HEK293 (cell line): ENCODE measurements at regions not wholly inside any gene's neighbourhood (a gene's known extent, or its start where the extent isn't known, plus 50 kb on each side); places are given as distances from the start of the nearest gene placed in this dataset.

Source experiments
- CTCF ChIA-PET: fragments of 350-600 bp; formaldehyde crosslinking; extraction: SDS; loops from one replicate; lab custom pipeline; 2021; ENCODE audit warnings: antibody characterized with exemption; lab: Yijun Ruan, JAX
- POLR2A ChIA-PET: fragments of 300-600 bp; formaldehyde crosslinking; extraction: SDS; loops from one replicate; lab custom pipeline; 2020; ENCODE audit warnings: antibody characterized with exemption, inconsistent platforms; lab: Yijun Ruan, JAX
- H3K27ac ChIP-seq: fragments of 200-500 bp; sonication (Bioruptor generic); 2 replicates; pipeline ENCODE4 v1.5.1; 2014; ENCODE audit warnings: low read depth, low read length, control low read depth, inconsistent platforms; ENCODE audit errors: extremely low read depth
- H3K36me3 ChIP-seq, 2 experiments: fragments of 200-500 bp in 1 of 2; sonication (Bioruptor generic) in 1 of 2; 1 replicate in 1 of 2; 2 replicates in 1 of 2; pipeline ENCODE4 v1.5.1; 2014 to 2017; ENCODE audit warnings: inconsistent platforms in 2 of 2, low read length in 2 of 2; ENCODE audit not compliant: control insufficient read depth in 2 of 2, insufficient read depth in 1 of 2
- H3K4me1 ChIP-seq: fragments of 200-500 bp; sonication (Bioruptor generic); 2 replicates; pipeline ENCODE4 v1.5.1; 2014; ENCODE audit warnings: mild to moderate bottlenecking, low read length, inconsistent platforms; ENCODE audit not compliant: control insufficient read depth, insufficient read depth
- H3K4me3 ChIP-seq: 2 replicates; pipeline ENCODE4 v1.5.1; 2011; ENCODE audit warnings: low read depth, mild to moderate bottlenecking, control low read depth, low read length, moderate library complexity
- H3K9me3 ChIP-seq: fragments of 200-500 bp; sonication (Bioruptor generic); 2 replicates; pipeline ENCODE4 v1.5.1; 2014; ENCODE audit warnings: low read depth, low read length, inconsistent platforms; ENCODE audit not compliant: control insufficient read depth, insufficient read depth
- EGR2 ChIP-seq: fragments of 450-650 bp; formaldehyde crosslinking; IDR thresholded peaks from 2 replicates; pipeline ENCODE4 v1.5.1; 2016; ENCODE audit warnings: low read depth, missing biosample characterization, missing genetic modification characterization
- FEZF1 ChIP-seq: fragments of 450-650 bp; formaldehyde crosslinking; IDR thresholded peaks from 2 replicates; pipeline ENCODE4 v1.5.1; 2016; ENCODE audit warnings: missing biosample characterization, missing genetic modification characterization
- GLIS1 ChIP-seq: fragments of 450-650 bp; formaldehyde crosslinking; IDR thresholded peaks from 2 replicates; pipeline ENCODE4 v1.5.1; 2016; ENCODE audit warnings: missing biosample characterization, missing genetic modification characterization
- HOXC10 ChIP-seq: sonication (generic); formaldehyde crosslinking; IDR thresholded peaks from 2 replicates; pipeline ENCODE4 v1.8.1; 2023; ENCODE audit warnings: mild to moderate bottlenecking, missing genetic modification reagents
- KLF17 ChIP-seq: fragments of 450-650 bp; formaldehyde crosslinking; IDR thresholded peaks from 2 replicates; pipeline ENCODE4 v1.5.1; 2016; ENCODE audit warnings: missing biosample characterization, missing genetic modification characterization
- MYNN ChIP-seq: fragments of 450-650 bp; formaldehyde crosslinking; IDR thresholded peaks from 2 replicates; pipeline ENCODE4 v1.5.1; 2016; ENCODE audit warnings: missing biosample characterization, missing genetic modification characterization, borderline replicate concordance
- ZBTB1 ChIP-seq: fragments of 450-650 bp; formaldehyde crosslinking; IDR thresholded peaks from 2 replicates; pipeline ENCODE4 v1.5.1; 2016; ENCODE audit warnings: missing biosample characterization, missing genetic modification characterization
- ZNF10 ChIP-seq: fragments of 450-650 bp; formaldehyde crosslinking; IDR thresholded peaks from 2 replicates; pipeline ENCODE4 v1.5.1; 2017; ENCODE audit warnings: missing biosample characterization, missing genetic modification characterization
- ZNF140 ChIP-seq: fragments of 450-650 bp; formaldehyde crosslinking; IDR thresholded peaks from 2 replicates; pipeline ENCODE4 v1.5.1; 2016; ENCODE audit warnings: missing biosample characterization, missing genetic modification characterization
- ZNF214 ChIP-seq: fragments of 450-650 bp; formaldehyde crosslinking; IDR thresholded peaks from 2 replicates; pipeline ENCODE4 v1.5.1; 2017; ENCODE audit warnings: missing biosample characterization, mild to moderate bottlenecking, missing genetic modification characterization, borderline replicate concordance
- ZNF223 ChIP-seq: fragments of 450-650 bp; formaldehyde crosslinking; IDR thresholded peaks from 2 replicates; pipeline ENCODE4 v1.5.1; 2016; ENCODE audit warnings: missing biosample characterization, missing genetic modification characterization
- ZNF341 ChIP-seq: fragments of 450-650 bp; formaldehyde crosslinking; IDR thresholded peaks from 2 replicates; pipeline ENCODE4; 2016; ENCODE audit warnings: low read depth, missing biosample characterization, missing genetic modification characterization
- ZNF423 ChIP-seq: fragments of 450-650 bp; formaldehyde crosslinking; IDR thresholded peaks from 2 replicates; pipeline ENCODE4 v1.5.1; 2016; ENCODE audit warnings: missing biosample characterization, missing genetic modification characterization
- ZNF473 ChIP-seq: fragments of 450-650 bp; formaldehyde crosslinking; IDR thresholded peaks from 2 replicates; pipeline ENCODE4 v1.5.1; 2017; ENCODE audit warnings: missing biosample characterization, missing genetic modification characterization
- ZNF518A ChIP-seq: fragments of 450-650 bp; formaldehyde crosslinking; conservative IDR thresholded peaks from 2 replicates; pipeline ENCODE4 v1.5.1; 2016; ENCODE audit warnings: low read depth, missing biosample characterization, missing genetic modification characterization
- ZNF837 ChIP-seq: fragments of 450-650 bp; formaldehyde crosslinking; IDR thresholded peaks from 2 replicates; pipeline ENCODE4 v1.5.1; 2016; ENCODE audit warnings: missing biosample characterization, missing genetic modification characterization
- ZSCAN18 ChIP-seq: fragments of 450-650 bp; formaldehyde crosslinking; IDR thresholded peaks from 2 replicates; pipeline ENCODE4 v1.5.1; 2016; ENCODE audit warnings: missing biosample characterization, missing genetic modification characterization
- ZSCAN23 ChIP-seq: fragments of 450-650 bp; formaldehyde crosslinking; IDR thresholded peaks from 2 replicates; pipeline ENCODE4 v1.5.1; 2016; ENCODE audit warnings: missing biosample characterization, missing genetic modification characterization

- no peak overlapping the region for H3K27ac ChIP-seq
- TF ChIP-seq ZNF837 (no peak), EGR2 (tag by site-specific recombination) (no peak), ZNF341 (tag by site-specific recombination) (no peak), ZNF223 (tag by site-specific recombination) (no peak)
- H3K36me3 ChIP-seq = no peaks in the 10 kb centered on the region
- CTCF ChIA-PET = no interaction called here
- no peaks in the 10 kb centered on the region for H3K9me3 ChIP-seq
- H3K4me1 ChIP-seq = no peaks in the 10 kb centered on the region
- POLR2A ChIA-PET = no interaction called here
- H3K4me3 ChIP-seq = no peak overlapping the region
Observed at GRCh38 chr5:15073453-15073852, 201.9 kb upstream of the ANKH start.

- Histone ChIP-seq H3K27ac (no peak overlapping the region), H3K9me3 (no peaks in the 10 kb centered on the region), H3K4me3 (no peak overlapping the region), H3K4me1 (no peaks in the 10 kb centered on the region), H3K36me3 (no peaks in the 10 kb centered on the region)
- ChIA-PET POLR2A (no interaction called here), CTCF (interaction anchor here (0.8 kb wide), 1 partner anchor 35 kb away, joined by 4 read pairs; no protein-coding TSS in a partner anchor)
- no peak for TF ChIP-seq ZNF214
- TF ChIP-seq ZSCAN18 (tag by site-specific recombination) = no peak
- TF ChIP-seq ZNF473 (tag by site-specific recombination) = no peak
- no peak for TF ChIP-seq ZNF423 (tag by site-specific recombination)
- no peak for TF ChIP-seq KLF17 (tag by site-specific recombination)
- no peak for TF ChIP-seq ZNF140 (tag by site-specific recombination)
- TF ChIP-seq ZBTB1 (tag by site-specific recombination) = no peak
- TF ChIP-seq ZNF518A = no peak
- no peak for TF ChIP-seq GLIS1
- TF ChIP-seq ZSCAN23 (tag by site-specific recombination) = no peak
- no peak for TF ChIP-seq HOXC10
- TF ChIP-seq FEZF1 = no peak
- TF ChIP-seq ZNF10 (tag by site-specific recombination) = no peak
- no peak for TF ChIP-seq MYNN
Observed at GRCh38 chr5:15070907-15071306, 199.3 kb upstream of the ANKH start.
